K562 (cell line): ENCODE measurements at regions not wholly inside any gene's neighbourhood (a gene's known extent, or its start where the extent isn't known, plus 50 kb on each side); places are given as distances from the start of the nearest gene placed in this dataset.

ENCODE experiments used
- ATAC-seq: fragments of 200-7000 bp; cut with Tn5 transposase; 3 replicates; pipeline ENCODE4 v1.9.1; 2020; ENCODE audit warnings: moderate library complexity
- BruUV-seq: library from RNA; stranded (reverse); fragments of 400-500 nt; replicated peaks from 2 replicates; lab custom pipeline; 2021; lab: Mats Ljungman, UMichigan
- CTCF ChIA-PET: fragments of 300-600 bp; formaldehyde crosslinking; extraction: SDS; loops from one replicate; lab custom pipeline; 2021; ENCODE audit warnings: low intra/inter-chr PET ratio; lab: Yijun Ruan, JAX
- POLR2A ChIA-PET: fragments of 300-600, 350-650 bp; sonication (Branson Sonifier 250); formaldehyde crosslinking; extraction: SDS; loops from one replicate; lab custom pipeline; 2021; ENCODE audit warnings: antibody characterized with exemption, inconsistent platforms; lab: Yijun Ruan, JAX
- DNase-seq, 4 experiments: peaks; one replicate each; pipeline versions ENCODE4 v3.0.0 to v3.0.0-alpha.2; 2011 to 2018; ENCODE audit warnings: low spot score in 3 of 4, mixed read lengths in 3 of 4; ENCODE audit errors: extremely low read depth in 1 of 4
- FAIRE-seq: peaks from 2 replicates; lab custom pipeline; 2011; peaks lifted over from hg19 to GRCh38; lab: Jason Lieb, UNC
- H2AFZ ChIP-seq: 2 replicates; pipeline ENCODE4 v1.6.0; 2011; ENCODE audit warnings: low read depth, low read length, control low read depth, inconsistent platforms
- H3K27ac ChIP-seq: fragments of 200-600 bp; 3 replicates; pipeline ENCODE4 v1.8.0; 2011; ENCODE audit warnings: low read depth, mild to moderate bottlenecking, control low read depth, inconsistent platforms, low read length, moderate library complexity, mixed read lengths; ENCODE audit errors: extremely low read depth
- H3K27me3 ChIP-seq, 2 experiments: fragments of 300-600 bp in 1 of 2; 2 replicates in 1 of 2; 3 replicates in 1 of 2; pipeline versions ENCODE4 v1.6.0 to v1.8.0; 2011; ENCODE audit warnings: inconsistent platforms in 2 of 2, low read length in 2 of 2, mild to moderate bottlenecking in 1 of 2, mixed read lengths in 1 of 2, moderate library complexity in 1 of 2; ENCODE audit not compliant: control insufficient read depth in 2 of 2, insufficient read depth in 2 of 2
- H3K36me3 ChIP-seq: fragments of 300-600 bp; 3 replicates; pipeline ENCODE4 v1.8.0; 2011; ENCODE audit warnings: mild to moderate bottlenecking, low read length, inconsistent platforms; ENCODE audit not compliant: control insufficient read depth, insufficient read depth
- H3K4me1 ChIP-seq, 2 experiments: fragments of 200-600 bp in 1 of 2; replicated peaks in 1 of 2; 2 replicates in 1 of 2; 3 replicates in 1 of 2; pipeline versions ENCODE4 v1.5.1 to v1.8.0; 2011; ENCODE audit warnings: inconsistent platforms in 2 of 2, low read length in 2 of 2, mild to moderate bottlenecking in 1 of 2, mixed read lengths in 1 of 2, moderate library complexity in 1 of 2; ENCODE audit not compliant: control insufficient read depth in 2 of 2, insufficient read depth in 2 of 2
- H3K4me2 ChIP-seq: 2 replicates; pipeline ENCODE4 v1.6.1; 2011; ENCODE audit warnings: low read length, control low read depth, inconsistent platforms, mixed read lengths; ENCODE audit not compliant: insufficient read depth
- H3K4me3 ChIP-seq: fragments of 200-600 bp; sonication (generic), shearing (Covaris generic); 2 replicates; pipeline ENCODE4 v1.5.1; 2016; ENCODE audit warnings: control low read depth, inconsistent platforms
- H3K79me2 ChIP-seq: fragments of 200-600 bp; 3 replicates; pipeline ENCODE4 v1.8.0; 2011; ENCODE audit warnings: low read length, inconsistent platforms; ENCODE audit not compliant: control insufficient read depth, insufficient read depth
- H3K9ac ChIP-seq, 2 experiments: 2 replicates each; pipeline versions ENCODE4 v1.6.0 to v1.6.1; 2011; ENCODE audit warnings: low read depth in 2 of 2, low read length in 2 of 2, control low read depth in 1 of 2, inconsistent platforms in 1 of 2, mild to moderate bottlenecking in 1 of 2, mixed read lengths in 1 of 2; ENCODE audit not compliant: insufficient read depth in 1 of 2
- H3K9me1 ChIP-seq: one replicate; pipeline ENCODE4 v1.6.0; 2011; ENCODE audit warnings: inconsistent platforms, mild to moderate bottlenecking, low read length, moderate library complexity; ENCODE audit not compliant: control insufficient read depth, insufficient read depth
- H3K9me3 ChIP-seq: replicated peaks from 2 replicates; pipeline ENCODE4 v1.5.1; 2011; ENCODE audit warnings: low read depth, low read length, inconsistent platforms; ENCODE audit not compliant: control insufficient read depth, insufficient read depth
- H4K20me1 ChIP-seq: replicated peaks from 2 replicates; pipeline ENCODE4 v1.6.1; 2011; ENCODE audit warnings: low read length, inconsistent platforms, mixed read lengths; ENCODE audit not compliant: control insufficient read depth, insufficient read depth
- ATF7 ChIP-seq: fragments of 450-650 bp; IDR thresholded peaks from 2 replicates; pipeline ENCODE4 v1.7.1; 2014; ENCODE audit warnings: mild to moderate bottlenecking, moderate library complexity
- BRD4 ChIP-seq: fragments of 200-600 bp; sonication (generic); IDR thresholded peaks from 2 replicates; pipeline ENCODE4 v1.6.1; 2017; ENCODE audit warnings: inconsistent platforms
- CCNT2 ChIP-seq: IDR thresholded peaks from 2 replicates; pipeline ENCODE4 v1.6.1; 2011; ENCODE audit warnings: borderline replicate concordance, low read depth, mild to moderate bottlenecking, moderate library complexity, mixed read lengths, low read length; ENCODE audit not compliant: insufficient read length; ENCODE audit errors: extremely low read depth
- DDX20 ChIP-seq: fragments of 450-650 bp; IDR thresholded peaks from 2 replicates; pipeline ENCODE4 v1.6.1; 2016; ENCODE audit warnings: missing genetic modification characterization, low read depth, mild to moderate bottlenecking, missing compliant biosample characterization, moderate library complexity
- DIDO1 ChIP-seq: fragments of 450-650 bp; IDR thresholded peaks from 2 replicates; pipeline ENCODE4 v1.6.1; 2016; ENCODE audit warnings: low read depth, missing biosample characterization, missing genetic modification characterization
- ELF1 ChIP-seq: fragments of 200-800 bp; sonication (Bioruptor generic); IDR thresholded peaks from 2 replicates; pipeline ENCODE4 v1.6.1; 2016; ENCODE audit warnings: missing genetic modification characterization, missing compliant biosample characterization
- HDAC1 ChIP-seq, 2 experiments: fragments of 450-650 bp; IDR thresholded peaks; 2 replicates each; pipeline ENCODE4 v1.6.1; 2016 to 2017; ENCODE audit warnings: inconsistent platforms in 1 of 2, mild to moderate bottlenecking in 1 of 2, moderate library complexity in 1 of 2
- NFRKB ChIP-seq: fragments of 450-650 bp; IDR thresholded peaks from 2 replicates; pipeline ENCODE4 v1.6.1; 2016; ENCODE audit warnings: low read depth
- POLR2AphosphoS5 ChIP-seq: IDR thresholded peaks from 2 replicates; pipeline ENCODE4 v1.6.1; 2011; ENCODE audit warnings: mild to moderate bottlenecking, low read depth, low read length, moderate library complexity; ENCODE audit not compliant: control insufficient read depth, insufficient read depth
- SOX6 ChIP-seq: fragments of 450-650 bp; IDR thresholded peaks from 2 replicates; pipeline ENCODE4 v1.6.1; 2014; ENCODE audit warnings: mild to moderate bottlenecking
- TCF7 ChIP-seq: sonication (generic); IDR thresholded peaks from 2 replicates; pipeline ENCODE4 v1.6.1; 2016; ENCODE audit warnings: antibody characterized with exemption, borderline replicate concordance
- ZC3H8 ChIP-seq: fragments of 450-650 bp; IDR thresholded peaks from 2 replicates; pipeline ENCODE4 v1.6.1; 2017
- WGBS: fragments of 100-300 bp; shearing (Covaris generic); methylation state at CpG from one replicate; pipeline ENCODE4 v1.1.6; 2016; ENCODE audit warnings: low coverage, mixed read lengths; ENCODE audit not compliant: insufficient coverage; ENCODE audit errors: missing lambda C conversion rate; 5-methylcytosine and 5-hydroxymethylcytosine counted together
- in situ Hi-C: fragments of 300-500 bp; cut with MboI; formaldehyde crosslinking; loops from 4 replicates; pipeline ENCODE4 v1.15.0; 2018; ENCODE audit warnings: inconsistent platforms, mixed read lengths
- intact Hi-C: fragments of 100-400 bp; cut with micrococcal nuclease; formaldehyde crosslinking; loops from 2 replicates; pipeline ENCODE4 v1.14.2; 2022
- TF ChIP-seq, protein P1 (sequence below): fragments of 450-650 bp; formaldehyde crosslinking; conservative IDR thresholded peaks from 2 replicates; pipeline ENCODE4 v1.4.0; 2022; ENCODE audit warnings: mild to moderate bottlenecking, missing genetic modification characterization
- TF ChIP-seq, protein P2 (sequence below): fragments of 250-450 bp; sonication (Bioruptor Pico); IDR thresholded peaks from 2 replicates; pipeline ENCODE4 v1.8.0; 2022; ENCODE audit warnings: moderate library complexity, mild to moderate bottlenecking, inconsistent platforms
- TF ChIP-seq, protein P3 (sequence below), 2 experiments: fragments of 250-450 bp in 1 of 2; fragments of 450-650 bp in 1 of 2; sonication (Bioruptor Pico) in 1 of 2; IDR thresholded peaks; 2 replicates each; pipeline versions ENCODE4 v1.6.1 to v1.8.0; 2016 to 2021; ENCODE audit warnings: mild to moderate bottlenecking in 2 of 2, moderate library complexity in 2 of 2, missing compliant biosample characterization in 1 of 2, missing genetic modification characterization in 1 of 2

DNA sequence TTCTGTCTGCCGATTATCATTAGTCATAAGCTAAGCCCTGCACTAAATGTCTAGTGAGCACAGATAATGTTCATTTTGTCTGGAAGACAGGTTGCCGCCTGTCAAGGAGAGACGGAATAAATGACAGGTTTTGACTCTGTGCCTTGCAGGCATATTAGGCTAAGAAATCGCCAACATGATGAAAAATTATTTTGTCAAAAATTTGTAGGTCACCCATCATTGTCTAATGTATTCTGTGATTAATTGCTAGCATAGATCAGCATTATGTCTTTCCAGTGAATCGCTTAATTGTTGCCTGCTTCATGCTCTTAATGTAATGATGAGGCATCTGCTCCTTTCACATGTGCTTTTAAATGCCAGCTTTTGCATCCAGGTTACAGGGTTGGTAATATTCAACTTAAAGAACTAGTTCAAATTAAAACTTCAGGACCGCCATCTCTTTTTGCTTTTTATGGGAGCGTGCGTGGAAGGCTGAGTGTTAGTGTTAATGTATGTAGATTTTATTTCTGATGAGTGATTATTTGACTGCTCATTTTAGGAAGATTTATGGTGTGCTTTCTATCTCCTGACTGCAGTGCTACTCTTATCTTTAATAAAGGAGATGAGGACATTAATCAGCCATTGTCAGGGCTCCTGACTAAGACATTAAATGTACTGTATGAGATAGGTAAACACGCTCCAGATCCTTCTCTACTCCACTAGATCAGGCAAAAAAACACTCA, 120.8 kb upstream of the MEIS2 start (continued):
- TF ChIP-seq, protein P1, sequence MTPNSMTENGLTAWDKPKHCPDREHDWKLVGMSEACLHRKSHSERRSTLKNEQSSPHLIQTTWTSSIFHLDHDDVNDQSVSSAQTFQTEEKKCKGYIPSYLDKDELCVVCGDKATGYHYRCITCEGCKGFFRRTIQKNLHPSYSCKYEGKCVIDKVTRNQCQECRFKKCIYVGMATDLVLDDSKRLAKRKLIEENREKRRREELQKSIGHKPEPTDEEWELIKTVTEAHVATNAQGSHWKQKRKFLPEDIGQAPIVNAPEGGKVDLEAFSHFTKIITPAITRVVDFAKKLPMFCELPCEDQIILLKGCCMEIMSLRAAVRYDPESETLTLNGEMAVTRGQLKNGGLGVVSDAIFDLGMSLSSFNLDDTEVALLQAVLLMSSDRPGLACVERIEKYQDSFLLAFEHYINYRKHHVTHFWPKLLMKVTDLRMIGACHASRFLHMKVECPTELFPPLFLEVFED = no peak
- no peak for TF ChIP-seq BRD4
- TF ChIP-seq SOX6 = peak; percentile 65; the same call in 1 of the 2 replicates
- TF ChIP-seq ZC3H8 = no peak
- no peak for TF ChIP-seq NFRKB

DNA sequence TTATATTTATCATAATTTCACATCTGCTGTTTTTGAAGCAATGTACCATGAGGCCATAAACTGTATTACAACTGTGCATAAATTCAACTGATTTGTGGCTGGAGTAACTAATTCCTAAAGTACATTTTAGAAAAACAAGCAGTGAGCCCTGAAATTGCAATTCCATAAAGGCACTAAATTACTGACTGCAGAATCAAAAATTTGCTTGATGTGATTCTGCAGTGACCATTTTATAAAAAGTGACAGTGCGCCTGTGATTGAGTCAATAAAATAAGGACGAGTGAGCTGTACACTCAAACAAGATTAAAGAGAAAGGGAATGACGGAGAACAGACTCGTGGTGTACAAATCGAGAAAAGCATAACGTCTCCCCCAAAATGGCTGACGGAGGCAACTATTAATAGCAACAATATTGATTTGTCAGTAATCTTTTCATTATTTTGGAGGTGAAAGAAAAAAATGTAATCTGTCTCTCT, 121.4 kb upstream of the MEIS2 start:
- H3K9me1 ChIP-seq = no peaks in the 10 kb centered on the region
- no peaks in the 10 kb centered on the region for H3K4me1 ChIP-seq
- no peak overlapping the region for H3K27ac ChIP-seq
- FAIRE-seq (no peak), DNase-seq (no peak), ATAC-seq (no peak)
- POLR2A ChIA-PET = no interaction called here
- H3K27me3 ChIP-seq = no peaks in the 10 kb centered on the region
- WGBS = under 1% methylated on average over 7 of the region's 7 CpGs
- no peak overlapping the region for H3K4me2 ChIP-seq
- no peaks in the 10 kb centered on the region for H3K36me3 ChIP-seq
- no peak overlapping the region for H3K4me3 ChIP-seq
- no TSS peak for BruUV-seq
- H2AFZ ChIP-seq = no peak overlapping the region
- intact Hi-C loops = no loop called here
- H3K9ac ChIP-seq = no peak overlapping the region
- no peaks in the 10 kb centered on the region for H3K9me3 ChIP-seq
- H3K79me2 ChIP-seq = no peaks in the 10 kb centered on the region
- in situ Hi-C loops = no loop called here
- no peaks in the 10 kb centered on the region for H4K20me1 ChIP-seq
- CTCF ChIA-PET = no interaction called here
- TF ChIP-seq, protein P2, sequence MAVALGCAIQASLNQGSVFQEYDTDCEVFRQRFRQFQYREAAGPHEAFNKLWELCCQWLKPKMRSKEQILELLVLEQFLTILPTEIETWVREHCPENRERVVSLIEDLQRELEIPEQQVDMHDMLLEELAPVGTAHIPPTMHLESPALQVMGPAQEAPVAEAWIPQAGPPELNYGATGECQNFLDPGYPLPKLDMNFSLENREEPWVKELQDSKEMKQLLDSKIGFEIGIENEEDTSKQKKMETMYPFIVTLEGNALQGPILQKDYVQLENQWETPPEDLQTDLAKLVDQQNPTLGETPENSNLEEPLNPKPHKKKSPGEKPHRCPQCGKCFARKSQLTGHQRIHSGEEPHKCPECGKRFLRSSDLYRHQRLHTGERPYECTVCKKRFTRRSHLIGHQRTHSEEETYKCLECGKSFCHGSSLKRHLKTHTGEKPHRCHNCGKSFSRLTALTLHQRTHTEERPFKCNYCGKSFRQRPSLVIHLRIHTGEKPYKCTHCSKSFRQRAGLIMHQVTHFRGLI (CRISPR knock-in tag) = no peak
- TF ChIP-seq TCF7 (no peak), DDX20 (tag) (no peak), HDAC1 (IDR thresholded peaks at IDR 0.05) (no peak), CCNT2 (no peak), POLR2AphosphoS5 (no peak), ATF7 (no peak), DIDO1 (tag) (no peak), ELF1 (no peak)
- TF ChIP-seq, protein P3, sequence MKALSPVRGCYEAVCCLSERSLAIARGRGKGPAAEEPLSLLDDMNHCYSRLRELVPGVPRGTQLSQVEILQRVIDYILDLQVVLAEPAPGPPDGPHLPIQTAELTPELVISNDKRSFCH (CRISPR knock-in tag; IDR thresholded peaks at IDR 0.05) = no peak
- TF ChIP-seq, protein P3 (tag; IDR thresholded peaks at IDR 0.05) = no peak
